ELR (cell line): ENCODE measurements at regions not wholly inside any gene's neighbourhood (a gene's known extent, or its start where the extent isn't known, plus 50 kb on each side); places are given as distances from the start of the nearest gene placed in this dataset.
"Not testable (repeated sequence)": the region's sequence is repeated elsewhere in the genome, so short reads cannot be mapped to it uniquely, and the experiment has no call there.

Source experiments
- DNase-seq: peaks from one replicate; pipeline ENCODE4 v3.0.0-alpha.2; 2015; ENCODE audit warnings: low read depth

DNA sequence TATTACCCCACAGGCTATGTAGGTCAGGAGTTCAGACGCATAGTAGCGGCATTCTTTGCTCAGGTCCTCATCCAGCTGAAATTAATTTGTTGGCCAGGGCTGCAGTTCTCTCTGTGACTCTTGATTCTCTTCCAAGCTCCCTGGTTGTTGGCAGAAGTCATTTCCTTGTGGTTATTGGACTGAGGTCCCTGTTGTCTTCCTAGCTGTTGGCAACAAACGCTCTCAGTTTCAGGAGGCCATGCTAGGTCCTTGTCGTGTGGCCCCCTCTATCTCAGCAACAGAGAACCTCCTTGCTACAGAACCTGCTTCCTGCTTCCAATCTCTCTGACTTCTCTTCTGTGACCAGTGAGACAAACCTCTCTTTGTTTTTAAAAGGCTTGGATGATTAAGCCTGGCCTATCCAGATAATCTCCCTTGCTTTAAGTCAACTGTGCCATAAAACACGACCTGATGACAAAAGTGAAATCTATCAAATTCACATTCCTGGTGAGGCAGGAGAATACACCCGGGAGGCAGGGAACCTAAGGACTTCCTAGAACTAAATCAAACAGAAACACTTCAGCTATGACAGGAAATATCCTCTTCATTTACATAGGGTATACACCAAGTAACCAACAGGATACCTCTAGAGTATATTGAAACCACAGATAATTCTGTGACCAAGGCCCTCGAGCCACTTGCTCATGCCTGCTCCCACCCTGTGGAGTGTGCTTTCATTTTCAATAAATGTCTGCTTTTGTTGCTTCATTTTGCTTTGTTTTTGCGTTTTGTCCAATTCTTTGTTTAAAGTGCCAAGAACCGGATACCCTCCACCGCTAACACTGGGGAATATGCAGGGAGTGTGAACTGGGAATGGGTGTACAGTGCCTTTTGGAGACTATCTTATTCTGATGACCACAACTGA lies 196.0 kb downstream of the BTBD3 start:
- DNase-seq: peak; percentile 5

DNA sequence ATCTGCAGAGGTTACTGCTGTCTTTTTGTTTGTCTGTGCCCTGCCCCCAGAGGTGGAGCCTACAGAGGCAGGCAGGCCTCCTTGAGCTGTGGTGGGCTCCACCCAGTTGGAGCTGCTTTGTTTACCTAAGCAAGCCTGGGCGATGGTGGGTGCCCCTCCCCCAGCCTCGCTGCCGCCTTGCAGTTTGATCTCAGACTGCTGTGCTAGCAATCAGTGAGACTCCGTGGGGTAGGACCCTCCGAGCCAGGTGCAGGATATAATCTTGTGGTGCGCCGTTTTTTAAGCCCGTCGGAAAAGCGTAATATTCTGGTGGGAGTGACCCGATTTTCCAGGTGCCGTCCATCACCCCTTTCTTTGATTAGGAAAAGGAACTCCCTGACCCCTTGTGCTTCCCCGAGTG lies 211.4 kb downstream of the BTBD3 start:
- not testable (repeated sequence) for DNase-seq

DNA sequence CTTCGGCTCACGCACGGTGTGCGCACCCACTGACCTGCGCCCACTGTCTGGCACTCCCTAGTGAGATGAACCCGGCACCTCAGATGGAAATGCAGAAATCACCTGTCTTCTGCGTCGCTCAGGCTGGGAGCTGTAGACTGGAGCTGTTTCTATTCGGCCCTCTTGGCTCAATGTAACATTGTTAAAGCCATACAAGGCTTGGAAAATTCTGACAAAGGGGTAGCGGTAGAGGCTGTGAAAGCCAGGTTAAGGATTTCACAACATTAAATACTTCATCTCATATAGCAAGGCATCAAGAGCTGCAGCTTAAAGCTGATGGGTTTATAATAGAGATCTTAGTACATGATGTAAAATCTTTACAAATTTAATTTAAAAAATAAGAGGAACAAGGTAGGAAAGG lies 211.8 kb downstream of the BTBD3 start:
- DNase-seq: not testable (repeated sequence)

DNA sequence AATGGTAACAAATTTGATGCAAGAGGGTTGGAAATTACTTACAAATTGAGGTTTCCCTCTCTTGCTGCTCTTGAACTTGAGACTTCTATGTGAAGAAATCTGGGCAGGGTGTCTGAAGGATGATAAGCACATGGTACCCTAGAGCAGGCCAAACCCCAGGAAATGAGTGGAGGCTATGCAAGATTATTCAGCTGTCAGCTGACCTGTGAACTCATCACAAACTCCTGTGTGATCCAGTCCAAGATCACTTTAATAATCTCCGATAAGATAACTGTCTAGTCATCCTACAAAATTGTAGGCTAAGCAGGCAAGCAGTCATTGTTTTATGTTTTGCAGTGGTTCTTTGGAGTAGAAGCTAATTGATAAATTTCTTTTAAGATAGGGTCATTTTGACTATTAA lies 213.1 kb downstream of the BTBD3 start:
- no peak for DNase-seq

DNA sequence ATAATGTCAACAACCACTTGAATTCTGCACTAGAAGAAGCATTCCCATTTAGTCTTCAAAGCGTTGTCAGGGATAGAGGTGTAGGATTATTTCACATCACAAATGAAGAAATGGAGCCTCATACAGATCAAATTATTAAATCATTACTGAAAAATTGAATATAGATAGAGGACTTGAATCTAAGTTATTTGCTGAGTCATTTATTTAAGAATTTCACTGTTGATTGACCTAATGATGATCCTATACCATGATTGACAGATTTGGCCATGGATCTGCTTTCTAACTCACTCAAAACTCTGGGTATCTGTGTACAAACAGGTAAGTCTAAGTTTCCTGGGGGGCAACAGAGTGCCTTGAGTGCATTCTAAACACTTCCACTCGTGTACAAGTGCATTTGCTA lies 215.9 kb downstream of the BTBD3 start:
- DNase-seq: no peak

DNA sequence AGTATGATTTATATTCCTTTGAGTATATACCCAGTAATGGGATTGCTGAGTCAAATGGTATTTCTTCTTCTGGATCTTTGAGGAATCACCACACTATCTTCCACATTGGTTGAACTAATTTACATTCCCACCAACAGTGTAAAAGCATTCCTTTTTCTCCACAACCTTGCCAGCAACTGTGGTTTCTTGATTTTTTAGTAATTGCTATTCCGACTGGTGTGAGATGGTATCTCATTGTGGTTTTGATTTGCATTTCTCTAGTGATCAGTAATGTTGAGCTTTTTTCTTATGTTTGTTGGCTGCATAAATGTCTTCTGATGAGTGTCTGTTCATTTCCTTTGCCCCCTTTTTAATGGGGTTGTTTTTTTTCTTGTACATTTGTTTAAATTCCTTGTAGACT lies 228.3 kb downstream of the BTBD3 start:
- DNase-seq: not testable (repeated sequence)

DNA sequence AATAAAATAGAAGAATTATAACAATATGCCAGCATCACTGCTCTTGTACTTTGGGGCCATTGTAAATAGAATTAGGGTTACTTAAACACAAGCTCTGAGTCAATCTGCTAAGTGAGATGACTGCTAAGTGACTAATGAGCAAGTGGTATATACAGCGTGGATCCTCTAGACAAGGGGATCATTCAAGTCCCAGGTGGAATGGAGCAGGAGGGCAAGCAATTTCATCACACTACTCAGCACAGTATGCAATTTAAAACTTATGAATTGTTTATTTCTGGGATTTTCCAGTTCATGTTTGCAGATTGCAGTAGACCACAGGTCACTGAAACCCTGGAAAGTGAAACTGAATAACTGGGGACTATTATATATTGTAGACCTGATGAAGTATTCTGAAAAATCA lies 235.3 kb downstream of the BTBD3 start:
- DNase-seq: peak; percentile 75

DNA sequence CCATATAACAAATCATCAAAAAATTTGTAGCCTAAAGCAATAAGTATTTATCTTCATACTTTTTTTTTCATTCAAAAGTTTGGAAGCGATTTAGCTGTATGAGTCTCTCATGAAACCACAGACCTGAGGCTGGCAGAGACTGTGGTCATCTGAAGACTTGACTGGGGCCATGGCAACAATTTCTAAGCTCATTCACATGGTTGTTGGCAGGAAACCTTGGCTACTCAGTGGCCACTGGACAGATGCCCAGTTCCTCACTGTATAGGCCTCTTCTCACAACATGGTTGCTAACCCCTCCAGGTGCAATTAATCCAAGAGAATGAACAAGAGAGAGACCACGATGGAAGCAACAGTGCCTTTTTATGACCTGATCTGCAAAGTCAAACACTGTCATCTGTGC lies 235.9 kb downstream of the BTBD3 start:
- peak; percentile 51 for DNase-seq

DNA sequence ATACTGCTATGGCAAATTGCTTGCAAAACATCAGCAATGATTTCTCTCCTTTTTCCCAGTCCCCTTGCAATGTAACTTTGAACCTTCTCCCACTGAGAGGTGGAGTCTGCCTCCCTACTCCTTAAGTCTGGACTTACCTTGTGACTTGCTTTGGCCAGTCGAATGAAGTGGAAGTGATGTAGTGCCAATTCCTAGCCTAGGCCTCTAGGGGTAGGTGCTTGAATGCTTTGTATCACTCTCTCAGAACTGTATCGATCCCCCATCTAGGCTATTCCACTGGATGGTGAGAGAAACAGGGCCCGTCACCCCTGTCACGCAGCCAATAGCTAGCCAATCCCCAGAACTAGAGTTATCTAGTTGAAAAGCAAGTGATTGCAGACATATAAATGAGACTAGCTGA lies 238.6 kb downstream of the BTBD3 start:
- DNase-seq: no peak

DNA sequence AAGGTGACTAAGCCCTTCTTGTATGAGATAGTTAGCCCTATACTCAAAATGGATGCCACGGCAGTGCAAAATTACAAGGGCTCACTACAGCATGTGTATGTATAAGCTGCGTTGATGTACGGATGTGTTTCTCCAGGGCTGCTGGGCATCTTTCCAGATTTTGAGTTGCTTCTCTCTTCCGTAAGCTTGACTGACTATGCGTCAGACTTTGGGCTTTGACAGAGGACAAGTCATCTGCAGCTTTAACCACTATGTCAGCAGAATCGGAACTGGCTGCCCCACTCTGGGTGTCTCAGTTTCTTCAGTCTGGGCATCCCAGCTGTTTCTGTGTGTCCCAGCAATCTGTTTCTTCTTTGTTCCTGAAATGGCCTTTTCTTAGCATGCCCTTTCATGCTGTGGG lies 241.6 kb downstream of the BTBD3 start:
- no peak for DNase-seq

DNA sequence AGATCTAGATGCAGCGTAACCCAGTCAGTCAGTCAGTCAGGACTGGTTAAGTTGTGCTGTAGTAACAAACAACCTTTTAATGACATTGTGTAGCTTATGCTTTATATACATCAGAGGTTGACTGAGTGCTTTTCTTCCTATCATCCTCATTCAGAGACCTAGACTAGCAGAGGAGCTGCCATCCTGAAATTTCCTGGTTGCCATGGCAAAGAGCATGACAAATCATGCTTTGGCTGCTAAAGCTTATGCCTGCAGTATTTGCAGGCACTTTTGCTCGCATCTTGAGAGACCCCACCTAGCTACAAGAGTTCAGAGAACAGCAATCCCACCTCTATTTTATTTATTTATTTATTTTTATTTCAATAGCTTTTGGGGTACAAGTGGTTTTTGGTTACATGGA lies 244.0 kb downstream of the BTBD3 start:
- DNase-seq: no peak

DNA sequence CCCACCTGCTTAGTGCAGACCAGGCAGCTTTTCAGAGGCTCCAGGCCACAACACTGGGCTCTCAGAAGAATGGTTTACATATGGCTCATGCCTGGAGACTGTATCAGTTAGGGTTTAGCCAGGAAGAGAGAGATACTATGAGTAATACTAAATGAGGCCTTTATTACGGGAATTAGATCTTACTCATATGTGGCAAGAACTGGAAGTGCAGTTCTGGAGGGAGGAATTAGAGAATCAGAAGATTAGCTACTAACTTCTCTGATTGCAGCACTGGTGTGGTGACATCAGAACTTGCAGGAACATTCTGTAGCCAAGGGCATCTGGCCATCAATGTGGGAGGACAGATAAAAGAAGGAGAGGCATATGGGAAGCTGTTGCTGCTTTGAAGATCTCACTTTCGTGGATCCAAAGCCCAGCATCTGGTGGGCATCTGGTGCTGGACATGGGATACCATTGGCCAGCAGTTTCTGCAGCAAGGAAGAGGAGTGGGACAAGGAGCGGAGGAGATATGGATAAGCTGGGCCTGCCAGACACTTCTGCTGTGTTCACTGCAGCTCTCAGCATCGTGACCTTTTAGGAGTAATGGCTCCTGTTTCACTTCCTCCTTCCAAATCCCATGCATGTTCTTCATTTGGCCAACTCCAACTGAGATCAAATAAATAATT lies 248.5 kb downstream of the BTBD3 start:
- peak; percentile 76 for DNase-seq

DNA sequence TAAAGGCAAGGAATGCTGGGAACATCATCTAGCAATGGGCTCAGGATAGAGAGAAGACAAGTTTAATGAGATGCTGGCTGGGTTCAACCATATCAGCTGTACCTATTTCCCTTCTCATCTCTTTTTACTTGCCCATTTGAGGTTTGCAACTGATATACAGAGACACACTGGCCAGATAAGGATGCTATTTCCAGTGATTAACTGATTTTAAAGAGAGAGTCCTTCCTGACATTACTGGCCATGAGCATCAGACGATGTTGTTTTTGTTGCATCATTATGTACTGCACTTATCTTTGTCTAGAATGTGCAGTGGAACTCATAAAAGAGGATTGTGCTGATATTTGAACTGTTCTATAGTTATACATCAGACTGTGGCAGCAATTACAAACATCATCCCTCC lies 252.7 kb downstream of the BTBD3 start:
- no peak for DNase-seq

DNA sequence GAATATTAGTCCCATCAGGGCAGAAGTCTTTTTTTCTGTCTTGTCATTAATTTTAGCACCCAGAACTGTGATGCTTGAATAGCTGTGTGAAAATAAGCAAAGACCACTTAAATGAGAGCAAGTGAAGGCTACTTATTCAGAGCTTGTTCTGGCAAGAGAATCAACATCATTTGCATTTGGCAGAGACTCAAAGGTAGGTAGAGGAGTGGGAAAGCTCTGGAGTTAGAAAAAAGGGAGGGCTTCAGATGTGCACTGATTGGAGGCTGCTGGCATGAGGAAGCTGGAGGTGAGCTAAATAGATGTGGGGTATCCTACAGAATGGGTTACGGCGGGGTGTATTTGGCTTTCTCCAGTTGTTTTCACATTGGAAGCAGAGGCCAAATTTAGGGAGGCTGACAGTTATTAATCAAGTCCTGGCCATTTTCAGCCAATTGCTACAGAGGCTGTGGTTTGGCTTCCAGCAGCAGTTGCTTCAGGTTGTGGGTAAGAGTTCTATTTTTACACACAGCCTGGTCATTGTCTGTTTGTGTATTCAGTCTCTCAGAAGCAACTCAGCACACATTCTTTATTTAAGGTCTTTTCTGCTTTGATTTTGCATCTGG lies 254.3 kb downstream of the BTBD3 start:
- no peak for DNase-seq

DNA sequence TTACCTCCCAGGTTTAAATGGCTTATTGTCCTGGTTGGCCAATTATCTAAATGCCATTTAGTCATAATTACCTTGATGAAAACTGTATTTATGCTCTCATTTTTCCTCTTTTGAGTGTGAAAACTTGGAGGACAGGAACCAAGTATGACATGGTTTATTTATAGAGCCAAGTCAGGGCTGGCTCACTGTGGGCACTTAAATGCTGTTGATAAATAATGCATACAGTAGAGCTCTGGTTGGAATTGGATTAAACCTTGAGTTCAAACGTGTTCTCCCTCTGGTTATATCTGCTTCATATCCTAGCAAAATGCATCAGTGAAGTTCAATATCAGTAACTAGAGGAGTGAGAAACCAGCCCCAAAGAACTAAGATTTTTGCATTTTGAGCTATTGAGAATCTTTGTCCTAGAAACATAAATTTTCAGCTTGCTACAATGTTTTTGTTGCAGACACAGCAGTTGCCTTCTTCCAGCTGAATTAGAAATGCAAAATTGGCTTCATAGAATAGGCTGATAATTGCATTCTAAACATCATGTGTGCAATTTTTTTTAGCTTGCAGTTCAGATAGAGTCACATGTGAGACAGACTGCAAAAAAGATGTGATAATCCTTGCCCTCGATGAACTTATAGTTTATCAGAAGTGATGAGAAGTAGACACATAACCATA lies 255.8 kb downstream of the BTBD3 start:
- DNase-seq: no peak

DNA sequence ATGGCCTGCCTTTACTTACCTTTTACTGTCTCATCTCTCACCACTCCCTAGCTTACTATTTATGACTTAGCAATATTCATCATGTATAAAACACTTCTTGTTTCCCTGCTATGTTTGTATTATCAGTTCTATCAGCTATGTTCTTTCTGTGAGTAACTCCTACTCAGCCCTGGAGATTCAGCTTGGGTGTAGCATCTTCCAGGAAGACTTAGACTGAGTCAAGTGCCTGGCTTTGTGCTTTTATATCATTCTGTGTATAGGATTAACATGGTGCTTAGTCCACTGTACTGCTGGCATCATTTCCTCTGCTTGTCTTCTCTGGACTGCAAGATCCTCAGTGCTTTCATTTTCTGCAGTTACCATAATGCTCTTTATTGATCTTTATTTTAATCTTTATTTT lies 257.8 kb downstream of the BTBD3 start:
- DNase-seq: peak; percentile 8

DNA sequence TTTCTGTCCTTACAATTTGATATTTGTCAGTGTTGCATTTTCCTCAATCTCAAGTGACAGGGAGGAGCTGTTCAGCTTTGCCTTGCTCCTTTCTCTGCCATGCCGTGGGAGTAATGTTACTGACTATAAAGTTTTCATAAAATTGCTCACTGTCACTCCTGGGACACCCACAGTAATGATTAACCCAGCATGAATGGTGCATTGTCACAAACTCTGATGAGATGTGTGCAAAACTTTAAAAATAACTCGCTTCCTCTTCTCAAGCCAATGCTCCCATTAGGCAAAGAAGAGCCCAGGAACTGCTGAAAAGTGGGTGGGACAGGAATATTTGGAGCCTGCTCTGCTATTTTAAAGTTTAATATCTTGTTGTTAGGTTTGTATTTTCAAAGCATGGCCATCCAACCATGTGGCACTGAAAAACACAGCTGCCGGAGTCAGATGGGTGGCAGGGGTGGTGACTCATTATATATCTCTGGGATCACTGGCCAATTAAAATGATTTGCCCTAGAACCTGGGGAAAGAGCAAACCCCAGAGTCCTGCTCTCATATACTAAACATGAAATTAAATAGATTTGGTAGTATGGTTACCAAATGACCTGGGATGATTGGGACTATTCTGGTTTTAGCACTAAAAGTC lies 260.1 kb downstream of the BTBD3 start:
- no peak for DNase-seq

DNA sequence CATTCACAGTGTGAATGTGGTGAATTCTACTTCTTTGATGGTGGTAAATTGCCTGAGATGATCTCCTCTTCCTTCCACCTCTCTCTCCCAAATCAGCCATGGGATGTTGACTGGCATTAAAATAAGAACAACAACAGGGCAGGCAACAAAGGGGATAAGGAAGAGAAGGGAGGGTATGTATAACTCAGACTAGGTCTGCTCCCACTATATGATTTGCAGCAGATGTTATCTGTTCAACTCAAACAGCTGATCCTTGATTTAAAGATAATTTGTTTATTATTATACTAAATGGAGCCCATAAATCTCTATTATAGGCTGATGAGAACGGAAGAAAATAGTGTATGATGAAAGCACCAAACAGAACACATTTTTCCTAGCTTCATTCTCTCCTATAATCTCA lies 262.0 kb downstream of the BTBD3 start:
- DNase-seq: no peak

DNA sequence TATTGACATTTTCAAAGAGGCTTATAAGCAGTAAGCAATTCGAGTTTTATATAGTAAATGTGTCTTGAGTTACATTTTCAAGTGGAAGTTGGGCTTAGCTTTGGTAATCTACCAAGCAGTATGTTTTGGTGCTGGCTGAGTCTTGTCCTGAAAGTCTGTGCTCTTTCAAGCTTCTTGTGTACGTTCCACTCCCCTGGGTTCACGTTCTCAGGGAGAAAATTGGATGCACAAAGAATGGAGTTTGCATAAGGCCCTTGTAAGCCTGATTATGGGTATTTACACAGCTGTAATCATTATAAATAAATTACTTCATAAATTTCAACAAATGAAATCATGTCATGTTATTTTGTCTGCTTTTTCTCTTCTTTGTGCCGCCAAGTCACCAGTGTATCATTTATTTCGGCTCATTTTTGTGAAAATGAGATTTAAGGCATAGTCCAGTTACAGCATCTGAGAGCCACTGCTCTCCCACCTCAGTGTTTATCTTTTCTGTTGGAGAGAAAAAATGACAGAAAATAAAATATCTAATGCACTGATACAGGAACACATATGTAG lies 262.5 kb downstream of the BTBD3 start:
- no peak for DNase-seq

DNA sequence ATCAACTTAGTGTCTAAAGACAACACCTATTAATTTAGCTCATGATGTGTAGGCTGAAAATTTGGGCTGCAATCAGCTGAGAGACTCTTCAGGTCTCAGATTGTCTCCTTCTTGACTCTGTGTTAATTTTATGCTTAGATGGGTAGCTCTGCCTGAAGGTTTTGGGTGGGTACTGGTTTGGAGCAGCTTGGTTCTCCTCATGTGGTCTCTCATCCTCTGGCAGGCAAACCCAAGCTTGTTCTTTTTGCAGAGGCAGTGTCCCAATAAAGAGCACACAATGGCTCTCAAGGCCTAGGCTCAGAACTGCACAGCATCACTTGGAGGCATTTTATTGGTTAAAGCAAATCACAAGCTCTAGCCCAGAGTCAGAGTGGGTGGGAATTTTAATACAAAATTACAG lies 280.6 kb downstream of the BTBD3 start:
- no peak for DNase-seq

DNA sequence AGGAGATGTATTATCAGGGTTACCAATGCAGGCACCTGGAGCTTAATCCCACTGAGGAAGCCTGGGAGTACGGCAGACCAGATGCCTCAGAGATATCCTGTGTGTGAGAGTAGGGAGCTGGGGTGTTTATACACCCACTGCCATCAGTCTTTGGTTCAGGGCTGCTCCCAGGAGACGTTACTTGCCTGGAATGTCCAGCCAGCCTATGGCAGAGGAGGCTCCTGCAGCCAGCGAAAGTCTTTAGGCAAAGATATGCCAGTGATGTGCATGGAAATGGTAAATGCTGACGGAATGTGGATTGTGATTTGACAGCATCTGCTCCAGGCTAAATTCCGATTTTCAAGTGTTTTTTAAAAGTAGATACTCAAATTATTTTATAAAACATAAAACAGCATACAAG lies 282.0 kb downstream of the BTBD3 start:
- no peak for DNase-seq
